SIG-M5 treated with dmso at 0.1 percent for 504 hours (cell line): ENCODE measurements at regions not wholly inside any gene's neighbourhood (a gene's known extent, or its start where the extent isn't known, plus 50 kb on each side); places are given as distances from the start of the nearest gene placed in this dataset.

ENCODE experiments used
- DNase-seq: peaks from one replicate; lab custom pipeline; 2025; ENCODE audit not compliant: unreplicated experiment; lab: John Stamatoyannopoulos, UW

- no peak for DNase-seq
These were observed 97.7 kb upstream of the ANKRD55 start for GRCh38 chr5:56330806-56331205.

GRCh38 chr5:56330167-56330566 is 97.0 kb upstream of the ANKRD55 start:
- no peak for DNase-seq

- no peak for DNase-seq
These were observed 96.5 kb upstream of the ANKRD55 start for GRCh38 chr5:56329652-56330051.

- DNase-seq, result no peak
These were observed 95.8 kb upstream of the ANKRD55 start for GRCh38 chr5:56328753-56329560.

GRCh38 chr5:56327809-56328208 is 94.7 kb upstream of the ANKRD55 start:
- DNase-seq, result no peak

- no peak for DNase-seq
These were observed 93.6 kb upstream of the ANKRD55 start for GRCh38 chr5:56326770-56327169.

GRCh38 chr5:56326116-56326515 is 93.0 kb upstream of the ANKRD55 start:
- DNase-seq, result peak; percentile 6

- DNase-seq, result no peak
These were observed 91.9 kb upstream of the ANKRD55 start for GRCh38 chr5:56325039-56325438.

GRCh38 chr5:56323505-56323904 is 90.4 kb upstream of the ANKRD55 start:
- peak; percentile 23 for DNase-seq

GRCh38 chr5:56322592-56322991 is 89.5 kb upstream of the ANKRD55 start:
- no peak for DNase-seq

- DNase-seq, result no peak
These were observed 88.2 kb upstream of the ANKRD55 start for GRCh38 chr5:56321236-56321881.

- no peak for DNase-seq
These were observed 87.6 kb upstream of the ANKRD55 start for GRCh38 chr5:56320686-56321085.

GRCh38 chr5:56319526-56320181 is 86.5 kb upstream of the ANKRD55 start:
- no peak for DNase-seq

GRCh38 chr5:56317923-56318561 is 84.9 kb upstream of the ANKRD55 start:
- no peak for DNase-seq

- DNase-seq, result no peak
These were observed 83.3 kb upstream of the ANKRD55 start for GRCh38 chr5:56316299-56316994.

GRCh38 chr5:56314529-56314928 is 81.4 kb upstream of the ANKRD55 start:
- peak; percentile 29 for DNase-seq

GRCh38 chr5:56313596-56313995 is 80.5 kb upstream of the ANKRD55 start:
- no peak for DNase-seq

GRCh38 chr5:56313004-56313531 is 79.9 kb upstream of the ANKRD55 start:
- DNase-seq, result no peak

GRCh38 chr5:56311306-56311905 is 78.3 kb upstream of the ANKRD55 start:
- DNase-seq, result no peak

GRCh38 chr5:56310711-56311204 is 77.6 kb upstream of the ANKRD55 start:
- no peak for DNase-seq
